Stomach smooth muscle (tissue), 2 donors: ENCODE measurements at regions not wholly inside any gene's neighbourhood (a gene's known extent, or its start where the extent isn't known, plus 50 kb on each side); places are given as distances from the start of the nearest gene placed in this dataset.

Experiments
- H3K27ac ChIP-seq: one replicate; pipeline ENCODE4 v1.7.0; 2013; ENCODE audit warnings: mild to moderate bottlenecking, low read length, inconsistent platforms
- H3K27me3 ChIP-seq, 2 donors: one replicate each; pipeline ENCODE4 v1.7.0; 2013; ENCODE audit warnings: low read length in 2 of 2; ENCODE audit not compliant: insufficient read depth in 2 of 2, control insufficient read depth in 1 of 2
- H3K36me3 ChIP-seq, 2 donors: one replicate each; pipeline ENCODE4 v1.7.0; 2013; ENCODE audit warnings: low read length in 2 of 2; ENCODE audit not compliant: control insufficient read depth in 2 of 2, insufficient read depth in 2 of 2
- H3K4me1 ChIP-seq: one replicate; pipeline ENCODE4 v1.7.0; 2013; ENCODE audit warnings: low read length; ENCODE audit not compliant: control insufficient read depth, insufficient read depth
- H3K4me3 ChIP-seq, 2 donors: one replicate each; pipeline ENCODE4 v1.7.0; 2013; ENCODE audit warnings: low read length in 2 of 2
- H3K9ac ChIP-seq, 2 donors: one replicate each; pipeline ENCODE4 v1.7.0; 2013; ENCODE audit warnings: low read length in 2 of 2, mild to moderate bottlenecking in 1 of 2
- H3K9me3 ChIP-seq, 2 donors: one replicate each; pipeline ENCODE4 v1.7.0; 2013; ENCODE audit warnings: low read length in 2 of 2; ENCODE audit not compliant: control insufficient read depth in 2 of 2
- donor health status: healthy.
- donor health status: Pancreatic carcinoma.

DNA sequence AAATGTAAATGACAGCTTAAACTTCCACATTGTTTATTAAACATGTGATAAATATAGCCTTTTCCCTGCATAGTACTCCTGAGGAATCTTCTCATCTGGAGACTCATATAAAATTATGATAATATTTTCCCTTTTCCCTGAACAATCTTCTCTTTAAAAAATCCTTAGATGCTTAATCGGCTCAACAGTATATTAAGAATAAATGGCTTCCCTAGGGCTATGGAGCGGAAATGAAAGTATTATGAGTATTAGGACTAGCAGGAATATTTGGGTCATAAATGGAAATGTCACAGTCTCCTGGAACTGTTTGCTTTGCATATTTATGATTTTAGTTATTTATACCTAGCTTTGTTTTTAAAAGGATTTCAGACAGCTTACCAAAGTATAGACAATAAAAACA lies 200.7 kb upstream of the PDE5A start:
- Histone ChIP-seq H3K4me1 (no peaks in the 10 kb centered on the region), H3K9ac (no peak overlapping the region), H3K4me3 (no peak overlapping the region), H3K27ac (no peak overlapping the region), H3K27me3 (no peaks in the 10 kb centered on the region), H3K9me3 (no peaks in the 10 kb centered on the region), H3K36me3 (no peaks in the 10 kb centered on the region)

DNA sequence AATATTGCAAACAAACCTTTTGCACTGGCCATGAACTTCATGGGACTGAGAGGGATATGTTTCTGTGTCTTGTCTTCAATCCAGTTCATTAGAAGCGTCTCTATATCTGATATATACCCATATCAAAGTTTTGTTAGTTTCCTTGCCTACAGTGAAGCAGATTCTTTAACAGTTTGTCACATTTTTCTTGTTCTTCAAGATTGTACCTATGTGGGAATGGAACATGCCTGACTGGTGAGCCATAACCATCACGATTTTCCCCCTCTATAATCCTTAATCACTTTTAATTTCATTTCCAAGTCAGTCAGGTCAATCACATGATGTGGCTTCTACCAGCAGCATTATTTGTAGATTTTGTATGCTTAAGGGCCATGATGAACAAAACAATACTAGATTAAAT lies 197.1 kb upstream of the PDE5A start:
- no peaks in the 10 kb centered on the region for H3K36me3 ChIP-seq
- H3K9me3 ChIP-seq: no peaks in the 10 kb centered on the region
- H3K27ac ChIP-seq: no peak overlapping the region
- no peak overlapping the region for H3K9ac ChIP-seq
- no peaks in the 10 kb centered on the region for H3K27me3 ChIP-seq
- no peak overlapping the region for H3K4me3 ChIP-seq
- H3K4me1 ChIP-seq: no peaks in the 10 kb centered on the region

DNA sequence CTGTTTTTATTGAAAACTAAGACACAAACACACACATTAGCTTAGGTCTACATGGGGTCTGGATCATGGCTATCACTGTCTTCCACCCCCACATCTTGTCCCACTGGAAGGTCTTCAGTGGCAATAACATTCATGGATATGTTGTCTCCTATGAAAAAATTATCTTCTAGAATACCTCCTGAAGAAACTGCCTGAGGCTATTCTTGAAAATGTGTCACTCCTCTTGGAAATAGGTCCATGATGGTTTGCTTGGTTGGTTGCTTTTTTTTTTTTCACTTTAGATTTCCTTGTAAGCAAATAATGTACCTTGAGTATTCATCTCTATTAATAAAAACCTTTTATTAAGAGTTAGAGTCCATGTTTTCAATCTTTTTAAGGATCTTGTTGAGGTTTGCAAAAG lies 195.3 kb upstream of the PDE5A start:
- Histone ChIP-seq H3K9me3 (no peaks in the 10 kb centered on the region), H3K4me3 (no peak overlapping the region), H3K27ac (no peak overlapping the region), H3K9ac (no peak overlapping the region), H3K27me3 (no peaks in the 10 kb centered on the region), H3K36me3 (no peaks in the 10 kb centered on the region), H3K4me1 (no peaks in the 10 kb centered on the region)

GRCh38 chr4:119823045-119823444 lies 194.4 kb upstream of the PDE5A start:
- H3K36me3 ChIP-seq: no peaks in the 10 kb centered on the region
- H3K27me3 ChIP-seq: no peaks in the 10 kb centered on the region
- no peak overlapping the region for H3K4me3 ChIP-seq
- H3K9ac ChIP-seq: no peak overlapping the region
- H3K4me1 ChIP-seq: no peaks in the 10 kb centered on the region
- no peak overlapping the region for H3K27ac ChIP-seq
- H3K9me3 ChIP-seq: no peaks in the 10 kb centered on the region

GRCh38 chr4:119816473-119816872 lies 187.9 kb upstream of the PDE5A start:
- H3K4me3 ChIP-seq: no peak overlapping the region
- no peaks in the 10 kb centered on the region for H3K36me3 ChIP-seq
- peaks cover 3 to 5% of the 10 kb centered on the region in 2 donors for H3K9me3 ChIP-seq
- H3K4me1 ChIP-seq: no peaks in the 10 kb centered on the region
- H3K27me3 ChIP-seq: no peaks in the 10 kb centered on the region
- no peak overlapping the region for H3K27ac ChIP-seq
- no peak overlapping the region for H3K9ac ChIP-seq

DNA sequence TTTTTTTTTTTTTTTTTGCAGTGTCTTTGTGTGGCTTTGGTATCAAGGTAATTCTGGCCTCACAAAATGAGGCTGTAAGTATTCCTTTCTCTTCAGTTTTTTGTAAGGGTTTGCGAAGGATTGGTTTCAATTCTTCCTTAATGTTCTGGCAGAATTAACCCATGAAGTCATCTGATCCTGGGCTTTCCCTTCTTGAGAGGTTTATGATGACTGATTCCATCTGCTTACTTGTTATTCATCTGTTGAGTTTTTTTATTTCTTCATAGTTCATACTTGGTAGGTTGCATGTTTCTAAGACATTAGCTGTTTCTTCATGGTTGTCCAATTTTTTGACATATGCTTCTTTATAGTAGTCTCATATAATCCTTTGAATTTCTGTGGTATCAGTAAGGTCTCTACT lies 181.4 kb upstream of the PDE5A start:
- H3K9me3 ChIP-seq: peaks cover 5 to 10% of the 10 kb centered on the region in 2 donors
- no peak overlapping the region for H3K4me3 ChIP-seq
- no peaks in the 10 kb centered on the region for H3K4me1 ChIP-seq
- no peak overlapping the region for H3K9ac ChIP-seq
- no peaks in the 10 kb centered on the region for H3K27me3 ChIP-seq
- H3K27ac ChIP-seq: no peak overlapping the region
- H3K36me3 ChIP-seq: no peaks in the 10 kb centered on the region

- H3K27ac ChIP-seq: no peak overlapping the region
- H3K9ac ChIP-seq: no peak overlapping the region
- no peaks in the 10 kb centered on the region for H3K4me1 ChIP-seq
- peaks cover 2 to 5% of the 10 kb centered on the region in 2 donors for H3K9me3 ChIP-seq
- H3K27me3 ChIP-seq: no peaks in the 10 kb centered on the region
- H3K36me3 ChIP-seq: no peaks in the 10 kb centered on the region
- no peak overlapping the region for H3K4me3 ChIP-seq
Observed at GRCh38 chr4:119804404-119804803, 175.8 kb upstream of the PDE5A start.

DNA sequence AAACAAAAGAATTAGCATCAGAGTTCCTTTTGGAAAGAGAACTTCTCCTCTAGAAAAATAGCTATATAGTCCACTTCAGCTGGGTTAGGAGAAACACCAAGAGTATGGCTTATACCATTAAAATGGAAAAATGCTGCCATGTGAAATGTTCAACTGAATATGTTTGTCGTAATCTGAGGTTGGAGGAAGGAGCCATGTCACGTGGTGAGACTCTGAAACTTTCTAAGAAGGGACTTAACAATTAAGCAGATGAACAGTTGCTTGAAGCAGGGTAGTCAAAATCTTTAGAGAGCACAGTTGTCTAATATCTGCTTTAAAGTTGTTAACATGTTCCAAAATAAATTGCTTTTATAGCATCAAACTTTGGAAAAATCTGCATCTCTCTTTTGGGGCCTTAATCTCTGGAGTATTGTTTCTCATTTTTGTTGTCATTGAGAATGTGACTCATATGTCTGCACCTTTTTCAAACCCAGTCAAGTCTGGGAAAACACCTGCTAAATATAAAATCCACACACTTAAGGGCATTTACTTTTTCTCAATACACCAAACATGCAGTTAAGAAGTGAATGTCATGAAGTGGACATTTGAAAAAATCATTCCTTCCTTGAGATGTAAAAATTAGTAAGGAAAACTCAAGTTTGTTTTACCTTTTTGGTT lies 168.8 kb upstream of the PDE5A start:
- Histone ChIP-seq H3K4me3 (no peak overlapping the region), H3K9me3 (no peaks in the 10 kb centered on the region), H3K4me1 (no peaks in the 10 kb centered on the region), H3K9ac (no peak overlapping the region), H3K27ac (no peak overlapping the region), H3K36me3 (no peaks in the 10 kb centered on the region), H3K27me3 (no peaks in the 10 kb centered on the region)

GRCh38 chr4:119795986-119796578 lies 167.5 kb upstream of the PDE5A start:
- no peak overlapping the region for H3K27ac ChIP-seq
- H3K4me1 ChIP-seq: no peaks in the 10 kb centered on the region
- no peak overlapping the region for H3K9ac ChIP-seq
- no peaks in the 10 kb centered on the region for H3K27me3 ChIP-seq
- H3K4me3 ChIP-seq: no peak overlapping the region
- H3K9me3 ChIP-seq: no peaks in the 10 kb centered on the region
- H3K36me3 ChIP-seq: no peaks in the 10 kb centered on the region

- Histone ChIP-seq H3K9ac (no peak overlapping the region), H3K36me3 (no peaks in the 10 kb centered on the region), H3K27ac (no peak overlapping the region), H3K4me3 (no peak overlapping the region), H3K27me3 (no peaks in the 10 kb centered on the region), H3K4me1 (no peaks in the 10 kb centered on the region), H3K9me3 (no peaks in the 10 kb centered on the region)
Observed at GRCh38 chr4:119794681-119795080, 166.1 kb upstream of the PDE5A start.

GRCh38 chr4:119794113-119794512 lies 165.5 kb upstream of the PDE5A start:
- no peaks in the 10 kb centered on the region for H3K27me3 ChIP-seq
- no peak overlapping the region for H3K9ac ChIP-seq
- H3K9me3 ChIP-seq: no peaks in the 10 kb centered on the region
- H3K36me3 ChIP-seq: no peaks in the 10 kb centered on the region
- no peaks in the 10 kb centered on the region for H3K4me1 ChIP-seq
- no peak overlapping the region for H3K27ac ChIP-seq
- H3K4me3 ChIP-seq: no peak overlapping the region
